ENCODE measurements at regions not wholly inside any gene's neighbourhood (a gene's known extent, or its start where the extent isn't known, plus 50 kb on each side); places are given as distances from the start of the nearest gene placed in this dataset.
A peak's percentile ranks its signal among the peaks of the same experiment; 100 is the strongest.

- TF ChIP-seq CTCF (IDR thresholded peaks at IDR 0.05) (no peak), POLR2A (IDR thresholded peaks at IDR 0.05) (no peak)
- H3K36me3 ChIP-seq = no peaks in the 10 kb centered on the region
- H3K4me1 ChIP-seq = no peaks in the 10 kb centered on the region
- no peaks in the 10 kb centered on the region for H3K9me3 ChIP-seq
- H3K27me3 ChIP-seq = no peaks in the 10 kb centered on the region
- H3K4me3 ChIP-seq = no peak overlapping the region
- H3K27ac ChIP-seq = no peak overlapping the region
- no peak for DNase-seq
- intact Hi-C loops (cut with DNase I; ENCODE audit: low total_unique reads) = no loop called here
These were observed 141.8 kb downstream of the RNF152 start for GRCh38 chr18:61750840-61751668.

DNA sequence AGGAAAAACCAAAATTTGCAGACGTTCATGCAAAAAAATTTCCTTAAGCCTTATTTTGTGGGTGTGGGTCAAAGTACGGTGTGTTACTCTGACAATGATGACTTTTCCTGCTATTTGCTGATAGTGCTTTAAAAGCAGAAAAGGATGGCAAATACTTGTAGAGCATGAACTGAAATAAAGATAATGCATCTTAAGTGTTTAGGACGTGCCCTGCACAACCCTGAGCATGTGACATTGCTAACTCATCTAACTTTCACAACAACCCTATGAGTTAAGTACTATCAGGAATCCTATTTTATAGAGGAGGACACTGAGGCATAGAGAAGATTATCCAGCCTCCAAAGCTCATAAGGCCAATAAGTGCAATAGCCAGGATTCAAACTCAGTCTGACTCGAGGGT lies 143.3 kb downstream of the RNF152 start:
- intact Hi-C loops (cut with DNase I; ENCODE audit: low total_unique reads) = no loop called here
- DNase-seq = no peak
- no peaks in the 10 kb centered on the region for H3K4me1 ChIP-seq
- no peak overlapping the region for H3K4me3 ChIP-seq
- TF ChIP-seq POLR2A (IDR thresholded peaks at IDR 0.05) = no peak
- TF ChIP-seq CTCF (IDR thresholded peaks at IDR 0.05) = no peak
- H3K36me3 ChIP-seq = no peaks in the 10 kb centered on the region
- H3K27ac ChIP-seq = no peak overlapping the region
- H3K27me3 ChIP-seq = no peaks in the 10 kb centered on the region
- H3K9me3 ChIP-seq = no peaks in the 10 kb centered on the region

GRCh38 chr18:61749031-61749430 lies 143.8 kb downstream of the RNF152 start:
- TF ChIP-seq POLR2A (IDR thresholded peaks at IDR 0.05) = no peak
- no peak for TF ChIP-seq CTCF (IDR thresholded peaks at IDR 0.05)
- Histone ChIP-seq H3K27ac (peak overlapping the region in 1 of 2 donors; percentile 41), H3K4me1 (no peaks in the 10 kb centered on the region), H3K36me3 (no peaks in the 10 kb centered on the region), H3K27me3 (no peaks in the 10 kb centered on the region), H3K9me3 (no peaks in the 10 kb centered on the region), H3K4me3 (no peak overlapping the region)
- intact Hi-C loops (cut with DNase I; ENCODE audit: low total_unique reads) = no loop called here
- DNase-seq = no peak

DNA sequence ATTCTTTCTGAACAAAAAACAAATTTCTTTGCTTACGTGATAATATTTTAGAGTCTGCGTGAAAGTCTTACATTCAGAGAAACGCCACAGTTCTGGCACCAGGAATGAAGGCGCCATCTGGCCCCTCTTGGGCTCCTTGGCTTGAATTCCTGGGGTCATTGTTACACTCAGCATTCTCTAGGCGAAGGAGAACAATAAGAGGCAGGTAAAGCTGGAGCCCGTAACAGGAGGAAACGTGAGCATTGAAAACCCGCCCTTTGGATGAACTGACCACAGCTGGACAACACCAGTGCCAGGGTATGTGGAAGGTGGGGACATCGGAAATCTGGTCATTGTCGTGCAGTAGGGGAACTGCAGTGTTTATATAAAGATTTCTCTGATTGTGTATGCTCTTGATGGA lies 144.8 kb downstream of the RNF152 start:
- Histone ChIP-seq H3K27me3 (no peaks in the 10 kb centered on the region), H3K36me3 (no peaks in the 10 kb centered on the region), H3K27ac (no peak overlapping the region), H3K4me1 (no peaks in the 10 kb centered on the region), H3K4me3 (no peak overlapping the region), H3K9me3 (no peaks in the 10 kb centered on the region)
- DNase-seq = peak in 1 of 2 donors; percentile 46
- no peak for TF ChIP-seq CTCF (IDR thresholded peaks at IDR 0.05)
- TF ChIP-seq POLR2A (IDR thresholded peaks at IDR 0.05) = no peak
- intact Hi-C loops (cut with DNase I; ENCODE audit: low total_unique reads) = no loop called here

- Histone ChIP-seq H3K27ac (peak overlapping the region; percentile 72 to 93), H3K4me3 (no peak overlapping the region), H3K9me3 (no peaks in the 10 kb centered on the region), H3K36me3 (no peaks in the 10 kb centered on the region), H3K27me3 (no peaks in the 10 kb centered on the region), H3K4me1 (no peaks in the 10 kb centered on the region)
- intact Hi-C loops (cut with DNase I; ENCODE audit: low total_unique reads) = no loop called here
- TF ChIP-seq CTCF (IDR thresholded peaks at IDR 0.05) = no peak
- TF ChIP-seq POLR2A (IDR thresholded peaks at IDR 0.05) = no peak
- peak; percentile 59 to 61 for DNase-seq
These were observed 148.9 kb downstream of the RNF152 start for GRCh38 chr18:61743775-61744531.

Measured in uterus (tissue), 3 donors.